HG02970 (cell line): ENCODE measurements at regions not wholly inside any gene's neighbourhood (a gene's known extent, or its start where the extent isn't known, plus 50 kb on each side); places are given as distances from the start of the nearest gene placed in this dataset.

Experiments
- ATAC-seq: cut with Tn5 transposase; IDR thresholded peaks from one replicate; pipeline ENCODE4 v1.9.1; 2021; ENCODE audit warnings: mild to moderate bottlenecking, moderate library complexity, moderate number of reproducible peaks; ENCODE audit not compliant: unreplicated experiment, low FRiP score

DNA sequence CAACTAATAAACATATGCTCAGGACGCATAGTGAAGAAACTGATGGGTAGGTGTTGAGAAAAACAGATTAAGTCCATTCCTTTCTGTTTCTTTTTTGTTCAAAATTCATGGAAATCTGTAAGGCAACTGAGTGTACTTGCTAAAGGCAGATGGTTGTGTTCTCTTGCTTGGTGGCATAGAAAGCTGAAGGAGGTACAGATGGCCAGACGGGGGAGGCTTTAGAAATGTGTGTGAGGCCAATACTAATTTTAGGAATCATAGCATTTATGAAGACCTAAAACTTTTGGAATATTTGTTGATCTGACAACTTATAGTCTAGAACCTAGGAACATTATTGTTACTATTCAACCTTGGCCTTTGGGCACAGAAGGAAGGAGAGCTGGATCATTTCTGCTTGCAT, 56.8 kb upstream of the EMCN start:
- ATAC-seq = no peak

DNA sequence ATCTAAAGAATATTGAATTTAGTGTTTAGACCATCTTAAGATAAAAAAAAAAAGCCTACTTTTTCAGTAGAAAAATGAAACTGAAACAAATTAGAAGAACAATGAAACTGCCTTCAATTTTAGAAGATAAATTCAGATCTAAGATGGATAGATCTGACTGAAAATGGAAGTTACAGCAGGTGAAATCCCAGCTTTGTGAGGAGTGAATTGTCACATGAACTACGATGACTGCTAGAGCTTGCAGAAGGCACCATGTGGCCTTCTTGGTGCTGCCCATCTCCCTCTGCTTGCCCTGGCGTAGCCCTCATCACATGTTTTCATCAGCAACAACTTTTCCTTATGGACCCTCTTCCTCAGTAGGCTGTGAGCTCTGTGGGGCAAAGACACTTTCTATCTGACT, 51.4 kb upstream of the EMCN start:
- ATAC-seq = peak; percentile 48
